HCT116 (cell line): ENCODE measurements at regions not wholly inside any gene's neighbourhood (a gene's known extent, or its start where the extent isn't known, plus 50 kb on each side); places are given as distances from the start of the nearest gene placed in this dataset.

Experiments used
- ATAC-seq: fragments of 200-7000 bp; cut with Tn5 transposase; 2 replicates; pipeline ENCODE4 v1.9.1; 2020; ENCODE audit warnings: mild to moderate bottlenecking, moderate library complexity
- BruUV-seq: library from RNA; stranded (reverse); fragments of 400-500 nt; replicated peaks from 2 replicates; lab custom pipeline; 2021; lab: Mats Ljungman, UMichigan
- CTCF ChIA-PET: fragments of 300-600 bp; sonication (Branson Sonifier 250); formaldehyde crosslinking; loops from one replicate; lab custom pipeline; 2021; ENCODE audit warnings: antibody characterized with exemption; lab: Charles Lee
- POLR2A ChIA-PET: fragments of 300-600, 350-600 bp; sonication (Branson Sonifier 250); formaldehyde crosslinking; loops from one replicate; lab custom pipeline; 2021; ENCODE audit warnings: antibody characterized with exemption; lab: Charles Lee
- RAD21 ChIA-PET, 2 experiments: fragments of 300-600 bp; sonication (Branson Sonifier 250); formaldehyde crosslinking; loops; one replicate each; lab custom pipeline; 2023; ENCODE audit warnings: low total read pairs in 2 of 2; ENCODE audit not compliant: uncharacterized antibody in 2 of 2, unreplicated experiment in 2 of 2, low non-redundant PET in 1 of 2; lab: Charles Lee
- DNase-seq: peaks from one replicate; pipeline ENCODE4 v3.0.0-alpha.2; 2010; ENCODE audit warnings: low read depth, low spot score
- H2AFZ ChIP-seq: fragments of 200-600 bp; shearing (Covaris generic), sonication (generic); 2 replicates; pipeline ENCODE4 v1.6.1; 2017; ENCODE audit warnings: low read depth, mixed run types, mixed read lengths, antibody characterized with exemption, low read length; ENCODE audit not compliant: poor library complexity, severe bottlenecking
- H3K27ac ChIP-seq: 2 replicates; pipeline ENCODE4 v1.5.1; 2012; ENCODE audit warnings: low read depth, low read length
- H3K27me3 ChIP-seq: fragments of 200-600 bp; sonication (generic); 2 replicates; pipeline ENCODE4 v1.6.1; 2016; ENCODE audit warnings: mixed run types, low read length, mixed read lengths; ENCODE audit not compliant: insufficient read depth
- H3K36me3 ChIP-seq, 2 experiments: fragments of 200-500 bp in 1 of 2; fragments of 200-600 bp in 1 of 2; sonication (Bioruptor generic) in 1 of 2; sonication (generic) in 1 of 2; 2 replicates each; pipeline versions ENCODE4 v1.5.1 to v1.6.1; 2014 to 2016; ENCODE audit warnings: low read length in 2 of 2, inconsistent platforms in 1 of 2, mixed read lengths in 1 of 2, mixed run types in 1 of 2; ENCODE audit not compliant: insufficient read depth in 2 of 2, control insufficient read depth in 1 of 2
- H3K4me1 ChIP-seq, 2 experiments: fragments of 200-600 bp in 1 of 2; sonication (generic) in 1 of 2; 2 replicates each; pipeline versions ENCODE4 v1.5.1 to v1.6.1; 2012 to 2017; ENCODE audit warnings: low read length in 2 of 2, inconsistent platforms in 1 of 2, mild to moderate bottlenecking in 1 of 2, mixed read lengths in 1 of 2, mixed run types in 1 of 2, moderate library complexity in 1 of 2; ENCODE audit not compliant: insufficient read depth in 2 of 2, control insufficient read depth in 1 of 2
- H3K4me2 ChIP-seq: fragments of 200-600 bp; sonication (generic); 2 replicates; pipeline ENCODE4 v1.6.1; 2017; ENCODE audit warnings: mixed run types, low read length, mixed read lengths
- H3K4me3 ChIP-seq, 2 experiments: fragments of 200-600 bp in 1 of 2; sonication (generic) in 1 of 2; replicated peaks in 1 of 2; 2 replicates each; pipeline ENCODE4 v1.5.1; 2011 to 2016; ENCODE audit warnings: low read length in 2 of 2, control low read depth in 1 of 2, low read depth in 1 of 2, mild to moderate bottlenecking in 1 of 2, mixed read lengths in 1 of 2, mixed run types in 1 of 2
- H3K79me2 ChIP-seq: fragments of 200-600 bp; sonication (generic); 2 replicates; pipeline ENCODE4 v1.6.1; 2017; ENCODE audit warnings: mild to moderate bottlenecking, mixed run types, low read length, moderate library complexity, mixed read lengths; ENCODE audit not compliant: insufficient read depth
- H3K9ac ChIP-seq: fragments of 200-600 bp; sonication (generic); 2 replicates; pipeline ENCODE4 v1.6.1; 2016; ENCODE audit warnings: low read length, mixed read lengths
- H3K9me2 ChIP-seq: fragments of 200-600 bp; sonication (generic), shearing (Covaris generic); 2 replicates; pipeline ENCODE4 v1.6.1; 2017; ENCODE audit warnings: mixed run types, mild to moderate bottlenecking, moderate library complexity; ENCODE audit not compliant: insufficient read depth
- H3K9me3 ChIP-seq, 2 experiments: fragments of 200-500 bp in 1 of 2; fragments of 200-600 bp in 1 of 2; sonication (Bioruptor generic) in 1 of 2; sonication (generic) in 1 of 2; 2 replicates each; pipeline ENCODE4 v1.6.1; 2014 to 2017; ENCODE audit warnings: low read length in 2 of 2, mixed read lengths in 2 of 2, inconsistent platforms in 1 of 2, low read depth in 1 of 2, mild to moderate bottlenecking in 1 of 2, mixed run types in 1 of 2, moderate library complexity in 1 of 2; ENCODE audit not compliant: control insufficient read depth in 1 of 2, insufficient read depth in 1 of 2
- H4K20me1 ChIP-seq: fragments of 200-600 bp; sonication (generic), shearing (Covaris generic); 2 replicates; pipeline ENCODE4 v1.6.1; 2017; ENCODE audit warnings: mixed run types, mild to moderate bottlenecking, moderate library complexity; ENCODE audit not compliant: insufficient read depth
- CBX3 ChIP-seq: IDR thresholded peaks from 2 replicates; pipeline ENCODE4 v1.6.1; 2012; ENCODE audit warnings: low read depth
- ELF1 ChIP-seq: IDR thresholded peaks from 2 replicates; pipeline ENCODE4 v1.6.1; 2012; ENCODE audit warnings: low read depth, borderline replicate concordance
- FOSL1 ChIP-seq: IDR thresholded peaks from 2 replicates; pipeline ENCODE4 v1.6.1; 2012; ENCODE audit warnings: low read depth
- POLR2AphosphoS5 ChIP-seq: IDR thresholded peaks from 2 replicates; pipeline ENCODE4 v1.6.1; 2011; ENCODE audit warnings: mild to moderate bottlenecking, low read depth, low read length, moderate library complexity
- SIN3A ChIP-seq: IDR thresholded peaks from 2 replicates; pipeline ENCODE4 v1.6.1; 2012; ENCODE audit warnings: low read depth
- SP1 ChIP-seq: IDR thresholded peaks from 2 replicates; pipeline ENCODE4 v1.6.1; 2012; ENCODE audit warnings: low read depth
- TCF7L2 ChIP-seq: IDR thresholded peaks from 2 replicates; pipeline ENCODE4 v1.7.0; 2011; ENCODE audit warnings: borderline replicate concordance, inconsistent platforms; ENCODE audit not compliant: insufficient read depth, insufficient read length; ENCODE audit errors: extremely low read depth
- intact Hi-C: fragments of 100-400 bp; cut with micrococcal nuclease; formaldehyde crosslinking; loops from 2 replicates; pipeline ENCODE4 v1.10.0; 2022
- TF ChIP-seq, protein P1 (sequence below): IDR thresholded peaks from 2 replicates; pipeline ENCODE4 v1.6.1; 2012; ENCODE audit warnings: low read depth
- TF ChIP-seq, protein P2 (sequence below): IDR thresholded peaks from 2 replicates; pipeline ENCODE4 v1.6.1; 2012
- TF ChIP-seq, protein P3 (sequence below): IDR thresholded peaks from 2 replicates; pipeline ENCODE4 v1.6.1; 2012

DNA sequence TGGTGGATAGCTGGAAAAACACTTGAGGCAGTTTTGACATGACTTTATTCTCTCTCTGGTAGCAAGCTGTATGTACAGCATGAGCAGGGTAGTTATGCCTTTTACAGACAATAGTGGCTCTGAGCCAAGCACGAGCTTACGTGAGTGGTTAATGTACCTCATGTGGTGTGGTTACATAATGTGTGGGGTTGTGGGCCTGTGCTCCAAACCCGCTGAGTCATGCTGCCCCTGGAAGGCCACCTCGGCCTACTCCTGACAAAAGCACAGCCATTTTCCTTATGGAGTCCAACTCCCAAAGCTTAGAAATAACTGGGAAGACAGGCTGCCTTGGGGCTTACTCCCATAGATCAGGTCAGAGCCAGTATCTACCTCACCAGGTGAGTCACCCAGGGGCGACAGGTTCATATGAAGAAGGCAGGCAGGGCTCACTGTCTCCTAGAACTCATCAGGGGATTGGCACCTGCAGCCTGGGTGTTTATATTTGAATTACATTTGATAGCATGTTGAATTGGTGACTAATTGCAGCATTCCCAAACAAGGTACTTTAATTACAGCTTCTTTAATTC lies 404.5 kb downstream of the ADRA2A start (continued):
- TF ChIP-seq, protein P1, sequence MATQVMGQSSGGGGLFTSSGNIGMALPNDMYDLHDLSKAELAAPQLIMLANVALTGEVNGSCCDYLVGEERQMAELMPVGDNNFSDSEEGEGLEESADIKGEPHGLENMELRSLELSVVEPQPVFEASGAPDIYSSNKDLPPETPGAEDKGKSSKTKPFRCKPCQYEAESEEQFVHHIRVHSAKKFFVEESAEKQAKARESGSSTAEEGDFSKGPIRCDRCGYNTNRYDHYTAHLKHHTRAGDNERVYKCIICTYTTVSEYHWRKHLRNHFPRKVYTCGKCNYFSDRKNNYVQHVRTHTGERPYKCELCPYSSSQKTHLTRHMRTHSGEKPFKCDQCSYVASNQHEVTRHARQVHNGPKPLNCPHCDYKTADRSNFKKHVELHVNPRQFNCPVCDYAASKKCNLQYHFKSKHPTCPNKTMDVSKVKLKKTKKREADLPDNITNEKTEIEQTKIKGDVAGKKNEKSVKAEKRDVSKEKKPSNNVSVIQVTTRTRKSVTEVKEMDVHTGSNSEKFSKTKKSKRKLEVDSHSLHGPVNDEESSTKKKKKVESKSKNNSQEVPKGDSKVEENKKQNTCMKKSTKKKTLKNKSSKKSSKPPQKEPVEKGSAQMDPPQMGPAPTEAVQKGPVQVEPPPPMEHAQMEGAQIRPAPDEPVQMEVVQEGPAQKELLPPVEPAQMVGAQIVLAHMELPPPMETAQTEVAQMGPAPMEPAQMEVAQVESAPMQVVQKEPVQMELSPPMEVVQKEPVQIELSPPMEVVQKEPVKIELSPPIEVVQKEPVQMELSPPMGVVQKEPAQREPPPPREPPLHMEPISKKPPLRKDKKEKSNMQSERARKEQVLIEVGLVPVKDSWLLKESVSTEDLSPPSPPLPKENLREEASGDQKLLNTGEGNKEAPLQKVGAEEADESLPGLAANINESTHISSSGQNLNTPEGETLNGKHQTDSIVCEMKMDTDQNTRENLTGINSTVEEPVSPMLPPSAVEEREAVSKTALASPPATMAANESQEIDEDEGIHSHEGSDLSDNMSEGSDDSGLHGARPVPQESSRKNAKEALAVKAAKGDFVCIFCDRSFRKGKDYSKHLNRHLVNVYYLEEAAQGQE, result no peak
- TF ChIP-seq, protein P2, sequence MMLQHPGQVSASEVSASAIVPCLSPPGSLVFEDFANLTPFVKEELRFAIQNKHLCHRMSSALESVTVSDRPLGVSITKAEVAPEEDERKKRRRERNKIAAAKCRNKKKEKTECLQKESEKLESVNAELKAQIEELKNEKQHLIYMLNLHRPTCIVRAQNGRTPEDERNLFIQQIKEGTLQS, result no peak
- TF ChIP-seq TCF7L2 (no peak), SP1 (no peak), CBX3 (no peak), FOSL1 (no peak), SIN3A (no peak)

DNA sequence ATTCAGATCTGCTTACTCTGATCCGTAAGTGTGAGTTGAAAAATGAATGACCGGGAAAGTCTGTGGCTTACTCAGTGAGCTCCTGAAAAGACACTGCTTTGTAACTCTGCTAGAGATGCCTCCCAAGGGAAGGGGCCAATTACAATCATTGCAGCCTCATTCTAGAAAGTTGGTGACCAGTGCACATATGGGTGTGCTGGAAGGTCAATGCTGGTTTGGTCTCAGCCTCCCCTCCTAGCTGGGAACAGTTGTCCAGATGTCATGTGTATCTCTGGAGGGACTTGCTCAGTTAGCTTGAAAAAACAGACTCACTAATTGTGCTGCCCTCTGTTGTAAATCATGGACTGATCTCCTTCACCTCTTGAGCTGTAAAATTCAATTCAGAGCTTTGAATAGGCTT lies 405.0 kb downstream of the ADRA2A start:
- intact Hi-C loops, result no loop called here
- Histone ChIP-seq H3K79me2 (no peaks in the 10 kb centered on the region), H3K27me3 (no peaks in the 10 kb centered on the region)
- TF ChIP-seq SP1 (no peak), POLR2AphosphoS5 (no peak), ELF1 (no peak), CBX3 (no peak), SIN3A (no peak)
- TF ChIP-seq, protein P3, sequence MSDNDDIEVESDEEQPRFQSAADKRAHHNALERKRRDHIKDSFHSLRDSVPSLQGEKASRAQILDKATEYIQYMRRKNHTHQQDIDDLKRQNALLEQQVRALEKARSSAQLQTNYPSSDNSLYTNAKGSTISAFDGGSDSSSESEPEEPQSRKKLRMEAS, result no peak
- TF ChIP-seq, all 23 proteins: peak for 0
- no peaks in the 10 kb centered on the region for H4K20me1 ChIP-seq
- H3K4me3 ChIP-seq, result no peak overlapping the region
- no peak overlapping the region for H3K27ac ChIP-seq
- no TSS peak for BruUV-seq
- H2AFZ ChIP-seq, result no peak overlapping the region
- no peaks in the 10 kb centered on the region for H3K9me2 ChIP-seq
- no peak overlapping the region for H3K4me2 ChIP-seq
- H3K36me3 ChIP-seq, result no peaks in the 10 kb centered on the region
- no peaks in the 10 kb centered on the region; a peak in 1 of 4 replicates for H3K4me1 ChIP-seq
- H3K9ac ChIP-seq, result no peak overlapping the region
- ATAC-seq (no peak), DNase-seq (no peak)
- no peaks in the 10 kb centered on the region for H3K9me3 ChIP-seq
- ChIA-PET CTCF (no interaction called here), POLR2A (no interaction called here), RAD21 (no interaction called here)
